MM.1S (cell line): ENCODE measurements at regions not wholly inside any gene's neighbourhood (a gene's known extent, or its start where the extent isn't known, plus 50 kb on each side); places are given as distances from the start of the nearest gene placed in this dataset.

ENCODE experiments used
- CTCF ChIP-seq: fragments of 300-600 bp; sonication (generic); IDR thresholded peaks from 2 replicates; pipeline ENCODE4 v1.5.1; 2016; ENCODE audit warnings: antibody characterized with exemption, low read length, mixed read lengths
- EZH2 ChIP-seq: fragments of 300-600 bp; sonication (generic); optimal IDR thresholded peaks from 2 replicates; pipeline ENCODE3; 2017; ENCODE audit warnings: low read depth, mild to moderate bottlenecking, antibody characterized with exemption, low read length, mixed read lengths
- EZH2phosphoT487 ChIP-seq: fragments of 300-600 bp; sonication (generic); IDR thresholded peaks from 2 replicates; pipeline ENCODE4 v1.6.1; 2018; ENCODE audit warnings: antibody characterized with exemption, low read length

- TF ChIP-seq CTCF (no peak), EZH2 (no peak), EZH2phosphoT487 (no peak)
Measured at GRCh38 chr6:21467091-21467490, 126.5 kb upstream of the SOX4 start.
